GM12891 (cell line): ENCODE measurements at regions not wholly inside any gene's neighbourhood (a gene's known extent, or its start where the extent isn't known, plus 50 kb on each side); places are given as distances from the start of the nearest gene placed in this dataset.
"Not testable (repeated sequence)": the region's sequence is repeated elsewhere in the genome, so short reads cannot be mapped to it uniquely, and the experiment has no call there.

Source experiments
- DNase-seq: peaks from one replicate; pipeline ENCODE4 v3.0.0; 2011; ENCODE audit warnings: low spot score; ENCODE audit not compliant: insufficient read length
- FAIRE-seq: peaks from 2 replicates; lab custom pipeline; 2011; peaks lifted over from hg19 to GRCh38; lab: Jason Lieb, UNC
- PAX5 ChIP-seq: IDR thresholded peaks from 2 replicates; pipeline ENCODE4 v1.6.1; 2011; ENCODE audit warnings: low read length, moderate library complexity, mild to moderate bottlenecking; ENCODE audit not compliant: insufficient read depth, severe bottlenecking
- POLR2A ChIP-seq: IDR thresholded peaks from 2 replicates; pipeline ENCODE4 v1.6.1; 2011; ENCODE audit warnings: low read depth, low read length, control low read depth
- POLR2AphosphoS5 ChIP-seq: IDR thresholded peaks from 2 replicates; pipeline ENCODE4 v1.6.1; 2011; ENCODE audit warnings: low read depth, low read length, control low read depth
- POU2F2 ChIP-seq: IDR thresholded peaks from 2 replicates; pipeline ENCODE4 v1.6.1; 2011; ENCODE audit warnings: low read depth, mild to moderate bottlenecking, control low read depth, low read length, moderate library complexity
- SPI1 ChIP-seq: IDR thresholded peaks from 2 replicates; pipeline ENCODE4 v1.6.1; 2011; ENCODE audit warnings: low read depth, low read length, control low read depth
- TAF1 ChIP-seq: IDR thresholded peaks from 2 replicates; pipeline ENCODE4 v1.6.1; 2011; ENCODE audit warnings: low read depth, low read length, control low read depth

GRCh38 chr5:163089926-163090325 lies 347.5 kb upstream of the CCNG1 start:
- FAIRE-seq, result no peak
- DNase-seq, result no peak
- TF ChIP-seq TAF1, result no peak
- TF ChIP-seq POU2F2, result no peak
- TF ChIP-seq POLR2AphosphoS5, result no peak

GRCh38 chr5:163094492-163095180 lies 342.8 kb upstream of the CCNG1 start:
- FAIRE-seq, result no peak
- TF ChIP-seq POLR2A, result no peak
- no peak for TF ChIP-seq SPI1
- no peak for TF ChIP-seq TAF1
- TF ChIP-seq POU2F2, result no peak
- TF ChIP-seq POLR2AphosphoS5, result no peak
- TF ChIP-seq PAX5, result no peak
- no peak for DNase-seq

GRCh38 chr5:163104464-163104863 lies 332.9 kb upstream of the CCNG1 start:
- peak; percentile 13 for FAIRE-seq
- DNase-seq, result no peak

GRCh38 chr5:163105456-163105855 lies 331.9 kb upstream of the CCNG1 start:
- TF ChIP-seq TAF1 (no peak), PAX5 (no peak), POU2F2 (no peak), SPI1 (no peak), POLR2A (no peak), POLR2AphosphoS5 (no peak)
- DNase-seq (no peak), FAIRE-seq (no peak)

More at GRCh38 chr5:163104464-163104863, 332.9 kb upstream of the CCNG1 start:
- TF ChIP-seq POU2F2, result no peak
- TF ChIP-seq PAX5, result no peak
- TF ChIP-seq TAF1, result no peak
- no peak for TF ChIP-seq SPI1
- no peak for TF ChIP-seq POLR2AphosphoS5
- TF ChIP-seq POLR2A, result no peak

DNA sequence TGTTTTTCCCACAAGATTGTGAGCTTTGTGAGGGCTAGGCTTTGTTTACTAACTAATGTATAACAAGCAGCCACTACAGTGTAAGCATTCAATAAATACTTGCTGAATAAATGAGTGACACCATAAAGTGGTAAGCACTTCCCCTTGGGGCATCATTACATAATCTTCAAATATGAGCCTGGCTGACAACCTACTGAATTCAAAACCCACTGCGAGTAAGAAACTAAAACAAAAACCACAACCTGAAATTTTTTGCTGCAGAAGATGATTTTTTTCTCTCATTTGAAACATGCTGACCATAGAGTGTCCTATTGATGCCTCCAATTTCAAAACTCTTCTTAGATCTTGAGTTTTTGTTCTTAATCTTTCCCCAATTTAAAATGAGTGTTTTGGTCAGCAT lies 331.3 kb upstream of the CCNG1 start:
- FAIRE-seq (no peak), DNase-seq (no peak)

DNA sequence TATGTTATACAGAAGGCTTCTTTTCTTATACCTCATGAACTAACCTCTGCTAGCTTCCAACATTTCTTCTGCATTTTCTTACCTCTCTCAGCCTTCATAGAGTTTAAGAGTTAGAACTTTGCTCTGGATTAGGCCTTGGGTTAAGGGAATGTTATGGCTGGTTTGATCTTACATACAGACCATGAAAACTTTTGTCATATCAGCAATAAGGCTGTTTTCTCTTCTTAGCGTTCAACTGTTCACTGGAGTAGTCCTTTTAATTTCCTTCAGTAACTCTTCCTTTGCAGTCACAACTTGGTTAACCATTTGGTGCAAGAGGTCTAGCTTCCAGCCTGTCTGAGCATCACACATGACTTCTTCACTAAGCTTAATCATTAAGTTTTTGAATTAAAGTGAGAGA lies 329.0 kb upstream of the CCNG1 start:
- no peak for TF ChIP-seq POU2F2
- FAIRE-seq, result no peak
- no peak for DNase-seq

More for the DNA sequence above, 331.3 kb upstream of the CCNG1 start:
- TF ChIP-seq SPI1 (peak; percentile 76), POU2F2 (no peak)

GRCh38 chr5:163115011-163115410 lies 322.4 kb upstream of the CCNG1 start:
- TF ChIP-seq SPI1 (no peak), POLR2AphosphoS5 (no peak), PAX5 (no peak), POLR2A (no peak), POU2F2 (no peak), TAF1 (no peak)
- FAIRE-seq (no peak), DNase-seq (no peak)

GRCh38 chr5:163116618-163117017 lies 320.8 kb upstream of the CCNG1 start:
- FAIRE-seq, DNase-seq: not testable (repeated sequence)

GRCh38 chr5:163134061-163134460 lies 303.3 kb upstream of the CCNG1 start:
- no peak for FAIRE-seq
- DNase-seq, result no peak
- no peak for TF ChIP-seq SPI1
- TF ChIP-seq POLR2A, result no peak
- TF ChIP-seq POU2F2, result no peak
- TF ChIP-seq TAF1, result no peak
- TF ChIP-seq POLR2AphosphoS5, result no peak
- no peak for TF ChIP-seq PAX5

- FAIRE-seq, result no peak
- DNase-seq, result no peak
- TF ChIP-seq PAX5 (no peak), SPI1 (no peak), POLR2AphosphoS5 (no peak), POU2F2 (no peak), POLR2A (no peak)
These were observed 301.5 kb upstream of the CCNG1 start for GRCh38 chr5:163135849-163136248.

- FAIRE-seq (no peak), DNase-seq (no peak)
- no peak for TF ChIP-seq POLR2A
- TF ChIP-seq SPI1, result no peak
- TF ChIP-seq PAX5, result no peak
- no peak for TF ChIP-seq TAF1
- TF ChIP-seq POLR2AphosphoS5, result no peak
- TF ChIP-seq POU2F2, result no peak
These were observed 275.9 kb upstream of the CCNG1 start for GRCh38 chr5:163161512-163161911.
